Chondrocyte (in vitro differentiated cells): ENCODE measurements at regions not wholly inside any gene's neighbourhood (a gene's known extent, or its start where the extent isn't known, plus 50 kb on each side); places are given as distances from the start of the nearest gene placed in this dataset.

Experiments used
- DNase-seq: peaks from one replicate; pipeline ENCODE4 v3.0.0; 2021; ENCODE audit warnings: mixed read lengths, low spot score
- H3K27ac Mint-ChIP-seq: one replicate; pipeline ENCODE4 v1.8.0; 2021; ENCODE audit warnings: mild to moderate bottlenecking, moderate library complexity, mixed read lengths; ENCODE audit not compliant: unreplicated experiment
- H3K27me3 Mint-ChIP-seq: 2 replicates; pipeline ENCODE4 v1.8.0; 2021; ENCODE audit warnings: low read depth, mixed read lengths
- H3K36me3 Mint-ChIP-seq: 2 replicates; pipeline ENCODE4 v1.8.0; 2021; ENCODE audit warnings: low read depth, mixed read lengths
- H3K4me1 Mint-ChIP-seq: 2 replicates; pipeline ENCODE4 v1.8.0; 2021; ENCODE audit warnings: low read depth, mild to moderate bottlenecking, mixed read lengths
- H3K4me3 Mint-ChIP-seq: one replicate; pipeline ENCODE4 v1.8.0; 2021; ENCODE audit warnings: mild to moderate bottlenecking, moderate library complexity, mixed read lengths; ENCODE audit not compliant: unreplicated experiment
- H3K9me3 Mint-ChIP-seq: 2 replicates; pipeline ENCODE4 v1.8.0; 2021; ENCODE audit warnings: low read depth, mixed read lengths
- CTCF ChIP-seq: fragments of 200-600 bp; sonication (generic); IDR thresholded peaks from 2 replicates; pipeline ENCODE4 v1.5.0; 2021; ENCODE audit warnings: antibody characterized with exemption, mild to moderate bottlenecking, moderate library complexity

- Mint-ChIP-seq H3K9me3 (peaks cover 4% of the 10 kb centered on the region), H3K27me3 (no peaks in the 10 kb centered on the region), H3K4me1 (peaks cover 22% of the 10 kb centered on the region), H3K4me3 (no peak overlapping the region), H3K36me3 (no peaks in the 10 kb centered on the region), H3K27ac (no peak overlapping the region)
- TF ChIP-seq CTCF = no peak
- DNase-seq = no peak
These were observed 1021.0 kb downstream of the MCTP2 start for GRCh38 chr15:95252404-95252803.

GRCh38 chr15:95254263-95254662, 1022.9 kb downstream of the MCTP2 start:
- Mint-ChIP-seq H3K9me3 (peaks cover 4% of the 10 kb centered on the region), H3K4me3 (no peak overlapping the region), H3K27me3 (no peaks in the 10 kb centered on the region), H3K4me1 (peaks cover 29% of the 10 kb centered on the region), H3K36me3 (no peaks in the 10 kb centered on the region), H3K27ac (no peak overlapping the region)
- TF ChIP-seq CTCF = no peak
- no peak for DNase-seq

- Mint-ChIP-seq H3K27me3 (no peaks in the 10 kb centered on the region), H3K4me3 (no peak overlapping the region), H3K36me3 (no peaks in the 10 kb centered on the region), H3K4me1 (peaks cover 69% of the 10 kb centered on the region), H3K27ac (peak overlapping the region; percentile 45), H3K9me3 (peaks cover 4% of the 10 kb centered on the region)
- no peak for DNase-seq
- TF ChIP-seq CTCF = peak; percentile 95
These were observed 1028.2 kb downstream of the MCTP2 start for GRCh38 chr15:95259513-95259912.

GRCh38 chr15:95259965-95260364, 1028.6 kb downstream of the MCTP2 start:
- peak overlapping the region; percentile 45 for H3K27ac Mint-ChIP-seq
- H3K9me3 Mint-ChIP-seq = peaks cover 2% of the 10 kb centered on the region
- TF ChIP-seq CTCF = no peak
- H3K27me3 Mint-ChIP-seq = no peaks in the 10 kb centered on the region
- H3K4me1 Mint-ChIP-seq = peaks cover 69% of the 10 kb centered on the region
- no peak for DNase-seq
- no peak overlapping the region for H3K4me3 Mint-ChIP-seq
- no peaks in the 10 kb centered on the region for H3K36me3 Mint-ChIP-seq

- peaks cover 72% of the 10 kb centered on the region for H3K4me1 Mint-ChIP-seq
- no peaks in the 10 kb centered on the region for H3K36me3 Mint-ChIP-seq
- no peaks in the 10 kb centered on the region for H3K9me3 Mint-ChIP-seq
- no peak overlapping the region for H3K27ac Mint-ChIP-seq
- H3K4me3 Mint-ChIP-seq = no peak overlapping the region
- H3K27me3 Mint-ChIP-seq = no peaks in the 10 kb centered on the region
- TF ChIP-seq CTCF = no peak
- no peak for DNase-seq
These were observed 1029.5 kb downstream of the MCTP2 start for GRCh38 chr15:95260856-95261255.
